Occipital lobe (tissue), 1 donor: ENCODE measurements at regions not wholly inside any gene's neighbourhood (a gene's known extent, or its start where the extent isn't known, plus 50 kb on each side); places are given as distances from the start of the nearest gene placed in this dataset.
"Not testable (repeated sequence)": the region's sequence is repeated elsewhere in the genome, so short reads cannot be mapped to it uniquely, and the experiment has no call there.

ENCODE experiments used
- DNase-seq: peaks from one replicate; lab custom pipeline; 2025; lab: John Stamatoyannopoulos, UW

GRCh38 chr4:45248106-45248505, 521.8 kb upstream of the GNPDA2 start:
- not testable (repeated sequence) for DNase-seq

- DNase-seq = no peak
Observed at GRCh38 chr4:45241976-45242375, 515.6 kb upstream of the GNPDA2 start.

- no peak for DNase-seq
Observed at GRCh38 chr4:45229206-45229605, 502.9 kb upstream of the GNPDA2 start.

- no peak for DNase-seq
Observed at GRCh38 chr4:45215976-45216542, 489.7 kb upstream of the GNPDA2 start.

- not testable (repeated sequence) for DNase-seq
Observed at GRCh38 chr4:45208476-45208875, 482.1 kb upstream of the GNPDA2 start.

- DNase-seq = not testable (repeated sequence)
Observed at GRCh38 chr4:45207864-45208331, 481.5 kb upstream of the GNPDA2 start.

- not testable (repeated sequence) for DNase-seq
Observed at GRCh38 chr4:45207241-45207863, 481.0 kb upstream of the GNPDA2 start.

- DNase-seq = no peak
Observed at GRCh38 chr4:45199736-45200135, 473.4 kb upstream of the GNPDA2 start.

GRCh38 chr4:45188501-45188900, 462.1 kb upstream of the GNPDA2 start:
- DNase-seq = no peak

GRCh38 chr4:45186249-45186648, 459.9 kb upstream of the GNPDA2 start:
- no peak for DNase-seq

- no peak for DNase-seq
Observed at GRCh38 chr4:45183905-45184304, 457.5 kb upstream of the GNPDA2 start.

- no peak for DNase-seq
Observed at GRCh38 chr4:45172636-45173035, 446.3 kb upstream of the GNPDA2 start.

GRCh38 chr4:45160951-45161350, 434.6 kb upstream of the GNPDA2 start:
- DNase-seq = no peak

- no peak for DNase-seq
Observed at GRCh38 chr4:45155081-45155777, 428.9 kb upstream of the GNPDA2 start.

- DNase-seq = no peak
Observed at GRCh38 chr4:45147866-45148265, 421.5 kb upstream of the GNPDA2 start.

- no peak for DNase-seq
Observed at GRCh38 chr4:45131020-45131419, 404.7 kb upstream of the GNPDA2 start.

- no peak for DNase-seq
Observed at GRCh38 chr4:45122406-45122805, 396.1 kb upstream of the GNPDA2 start.

GRCh38 chr4:45121426-45121975, 395.1 kb upstream of the GNPDA2 start:
- no peak for DNase-seq

GRCh38 chr4:45120163-45120562, 393.8 kb upstream of the GNPDA2 start:
- no peak for DNase-seq

- DNase-seq = no peak
Observed at GRCh38 chr4:45119376-45119775, 393.0 kb upstream of the GNPDA2 start.

- DNase-seq = no peak
Observed at GRCh38 chr4:45102716-45103115, 376.4 kb upstream of the GNPDA2 start.
